Spleen (tissue), 7 donors: ENCODE measurements at regions not wholly inside any gene's neighbourhood (a gene's known extent, or its start where the extent isn't known, plus 50 kb on each side); places are given as distances from the start of the nearest gene placed in this dataset.

ENCODE experiments used
- POLR2A ChIP-seq, 3 donors: fragments of 450-650 bp; IDR thresholded peaks; one replicate each; pipeline ENCODE4 v1.5.1; 2017; ENCODE audit warnings: antibody characterized with exemption in 3 of 3, mild to moderate bottlenecking in 1 of 3
- POLR2AphosphoS5 ChIP-seq, 3 donors: sonication (generic); formaldehyde crosslinking; IDR thresholded peaks; one replicate each; pipeline ENCODE4 v1.5.1; 2017; ENCODE audit warnings: antibody characterized with exemption in 3 of 3
- TF ChIP-seq, protein P1 (sequence below), 11 experiments: fragments of 200-600 bp in 7 of 11; fragments of 450-650 bp in 4 of 11; sonication (generic) in 4 of 11; IDR thresholded peaks in 8 of 11; conservative IDR thresholded peaks in 3 of 11; 1 replicate in 7 of 11; 2 replicates in 4 of 11; pipeline versions ENCODE4 v1.4.0 to v1.8.0; 2016 to 2021; ENCODE audit warnings: antibody characterized with exemption in 11 of 11, inconsistent platforms in 4 of 11, mild to moderate bottlenecking in 1 of 11
- donor health status: DM: no; HTN: no; CAD: no; lungs with moderate emphysema.
- donor health status: DM: no; HTN: no; CAD: no.
- donor health status: DM: no; HTN: no; CAD: no.

DNA sequence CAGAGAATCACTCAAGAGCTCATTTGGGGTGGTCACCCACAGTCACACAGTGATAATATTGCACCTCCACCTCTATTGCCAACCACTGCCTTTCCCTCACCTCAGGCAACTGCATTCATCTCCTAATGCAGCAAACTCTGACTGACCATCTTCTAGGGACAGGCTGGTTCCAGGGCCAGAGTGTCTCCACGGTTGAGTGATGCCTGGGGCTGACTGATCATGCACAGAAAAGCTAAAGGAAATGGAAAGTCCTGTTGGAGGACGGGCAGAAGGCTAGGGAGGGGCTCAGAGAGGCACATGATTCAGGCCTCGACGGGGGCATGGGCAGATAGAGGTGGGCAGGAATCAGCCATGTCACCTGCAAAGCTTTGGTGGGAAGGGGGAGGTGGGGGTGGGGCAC, 127.1 kb upstream of the TNS3 start:
- TF ChIP-seq, protein P1, sequence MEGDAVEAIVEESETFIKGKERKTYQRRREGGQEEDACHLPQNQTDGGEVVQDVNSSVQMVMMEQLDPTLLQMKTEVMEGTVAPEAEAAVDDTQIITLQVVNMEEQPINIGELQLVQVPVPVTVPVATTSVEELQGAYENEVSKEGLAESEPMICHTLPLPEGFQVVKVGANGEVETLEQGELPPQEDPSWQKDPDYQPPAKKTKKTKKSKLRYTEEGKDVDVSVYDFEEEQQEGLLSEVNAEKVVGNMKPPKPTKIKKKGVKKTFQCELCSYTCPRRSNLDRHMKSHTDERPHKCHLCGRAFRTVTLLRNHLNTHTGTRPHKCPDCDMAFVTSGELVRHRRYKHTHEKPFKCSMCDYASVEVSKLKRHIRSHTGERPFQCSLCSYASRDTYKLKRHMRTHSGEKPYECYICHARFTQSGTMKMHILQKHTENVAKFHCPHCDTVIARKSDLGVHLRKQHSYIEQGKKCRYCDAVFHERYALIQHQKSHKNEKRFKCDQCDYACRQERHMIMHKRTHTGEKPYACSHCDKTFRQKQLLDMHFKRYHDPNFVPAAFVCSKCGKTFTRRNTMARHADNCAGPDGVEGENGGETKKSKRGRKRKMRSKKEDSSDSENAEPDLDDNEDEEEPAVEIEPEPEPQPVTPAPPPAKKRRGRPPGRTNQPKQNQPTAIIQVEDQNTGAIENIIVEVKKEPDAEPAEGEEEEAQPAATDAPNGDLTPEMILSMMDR (IDR thresholded peaks at IDR 0.05 in 8 of 11, conservative IDR thresholded peaks at IDR 0.05 in 3 of 11) = no peak
- TF ChIP-seq POLR2A (IDR thresholded peaks at IDR 0.05) = no peak
- TF ChIP-seq POLR2AphosphoS5 (IDR thresholded peaks at IDR 0.05) = no peak
